ENCODE measurements at regions not wholly inside any gene's neighbourhood (a gene's known extent, or its start where the extent isn't known, plus 50 kb on each side); places are given as distances from the start of the nearest gene placed in this dataset.
A peak's percentile ranks its signal among the peaks of the same experiment; 100 is the strongest.

GRCh38 chr4:171650543-171650942, 162.7 kb upstream of the GALNTL6 start:
- no peaks in the 10 kb centered on the region for H3K36me3 ChIP-seq (ENCODE audit: control insufficient read depth, insufficient read depth, low read length)
- Mint-ChIP-seq H3K9me3 (ENCODE audit: unreplicated experiment) (no peaks in the 10 kb centered on the region), H3K27me3 (ENCODE audit: insufficient read depth, unreplicated experiment) (no peaks in the 10 kb centered on the region), H3K4me3 (ENCODE audit: unreplicated experiment) (no peak overlapping the region), H3K4me1 (ENCODE audit: low read depth, unreplicated experiment) (no peaks in the 10 kb centered on the region), H3K27ac (ENCODE audit: unreplicated experiment) (no peak overlapping the region), H3K36me3 (ENCODE audit: insufficient read depth, unreplicated experiment) (no peaks in the 10 kb centered on the region)
- no peaks in the 10 kb centered on the region for H3K4me1 ChIP-seq
- ChIA-PET CTCF (no interaction called here), POLR2A (no interaction called here)
- no peaks in the 10 kb centered on the region for H3K27me3 ChIP-seq (replicated peaks; ENCODE audit: control insufficient read depth, insufficient read depth, low read length)
- H3K4me3 ChIP-seq (ENCODE audit: low read depth, low read length), result no peak overlapping the region
- TF ChIP-seq CTCF (IDR thresholded peaks at IDR 0.05; ENCODE audit: insufficient read depth in 1 of 2, low read depth in 1 of 2, low read length in 1 of 2, severe bottlenecking in 1 of 2, unreplicated experiment in 1 of 2), result peak in 1 of 2 experiments; percentile 6
- H3K9me3 ChIP-seq, result no peaks in the 10 kb centered on the region
- intact Hi-C loops (cut with micrococcal nuclease; ENCODE audit: unreplicated experiment), result loop anchor here (2.0 to 5.0 kb wide), 2 partner anchors 464 to 658 kb away; no protein-coding TSS in a partner anchor
- no TSS peak for BruUV-seq (replicated peaks)
- DNase-seq, result peak in 1 of 2 experiments; percentile 10

- Histone ChIP-seq H3K4me3 (ENCODE audit: low read depth, low read length) (no peak overlapping the region), H3K9me3 (no peaks in the 10 kb centered on the region), H3K36me3 (ENCODE audit: control insufficient read depth, insufficient read depth, low read length) (no peaks in the 10 kb centered on the region), H3K4me1 (no peaks in the 10 kb centered on the region), H3K27me3 (replicated peaks; ENCODE audit: control insufficient read depth, insufficient read depth, low read length) (no peaks in the 10 kb centered on the region)
- no peak for TF ChIP-seq CTCF (IDR thresholded peaks at IDR 0.05; ENCODE audit: insufficient read depth in 1 of 2, low read depth in 1 of 2, low read length in 1 of 2, severe bottlenecking in 1 of 2, unreplicated experiment in 1 of 2)
- ChIA-PET POLR2A (no interaction called here), CTCF (no interaction called here)
- H3K4me3 Mint-ChIP-seq (ENCODE audit: unreplicated experiment), result no peak overlapping the region
- H3K36me3 Mint-ChIP-seq (ENCODE audit: insufficient read depth, unreplicated experiment), result no peaks in the 10 kb centered on the region
- intact Hi-C loops (cut with micrococcal nuclease; ENCODE audit: unreplicated experiment), result no loop called here
- no peak for DNase-seq
- no TSS peak for BruUV-seq (replicated peaks)
- H3K27me3 Mint-ChIP-seq (ENCODE audit: insufficient read depth, unreplicated experiment), result no peaks in the 10 kb centered on the region
- H3K27ac Mint-ChIP-seq (ENCODE audit: unreplicated experiment), result no peak overlapping the region
- no peaks in the 10 kb centered on the region for H3K9me3 Mint-ChIP-seq (ENCODE audit: unreplicated experiment)
- H3K4me1 Mint-ChIP-seq (ENCODE audit: low read depth, unreplicated experiment), result no peaks in the 10 kb centered on the region
These were observed 164.3 kb upstream of the GALNTL6 start for GRCh38 chr4:171648926-171649325.

GRCh38 chr4:171646984-171647383, 166.2 kb upstream of the GALNTL6 start:
- Histone ChIP-seq H3K4me3 (ENCODE audit: low read depth, low read length) (no peak overlapping the region), H3K4me1 (no peaks in the 10 kb centered on the region), H3K27me3 (replicated peaks; ENCODE audit: control insufficient read depth, insufficient read depth, low read length) (no peaks in the 10 kb centered on the region), H3K9me3 (no peaks in the 10 kb centered on the region), H3K36me3 (ENCODE audit: control insufficient read depth, insufficient read depth, low read length) (no peaks in the 10 kb centered on the region)
- no peaks in the 10 kb centered on the region for H3K36me3 Mint-ChIP-seq (ENCODE audit: insufficient read depth, unreplicated experiment)
- no TSS peak for BruUV-seq (replicated peaks)
- TF ChIP-seq CTCF (IDR thresholded peaks at IDR 0.05; ENCODE audit: insufficient read depth in 1 of 2, low read depth in 1 of 2, low read length in 1 of 2, severe bottlenecking in 1 of 2, unreplicated experiment in 1 of 2), result no peak
- H3K4me1 Mint-ChIP-seq (ENCODE audit: low read depth, unreplicated experiment), result no peaks in the 10 kb centered on the region
- no peak overlapping the region for H3K27ac Mint-ChIP-seq (ENCODE audit: unreplicated experiment)
- no peaks in the 10 kb centered on the region for H3K27me3 Mint-ChIP-seq (ENCODE audit: insufficient read depth, unreplicated experiment)
- DNase-seq, result no peak
- POLR2A ChIA-PET, result no interaction called here
- no peaks in the 10 kb centered on the region for H3K9me3 Mint-ChIP-seq (ENCODE audit: unreplicated experiment)
- CTCF ChIA-PET, result no interaction called here
- intact Hi-C loops (cut with micrococcal nuclease; ENCODE audit: unreplicated experiment), result no loop called here
- no peak overlapping the region for H3K4me3 Mint-ChIP-seq (ENCODE audit: unreplicated experiment)
